BLaER1 treated with 17β-estradiol and CSF1 and Interleukin-3, amounts not matched to agents 10 nM and 100 nM (cell line): ENCODE measurements at regions not wholly inside any gene's neighbourhood (a gene's known extent, or its start where the extent isn't known, plus 50 kb on each side); places are given as distances from the start of the nearest gene placed in this dataset.
A peak's percentile ranks its signal among the peaks of the same experiment; 100 is the strongest.

ENCODE experiments used
- H3K27ac ChIP-seq, 11 experiments: shearing (Covaris generic); formaldehyde crosslinking; 2 replicates each; pipeline ENCODE4 v1.8.1; 2022
- H3K27me3 ChIP-seq, 11 experiments: shearing (Covaris generic); formaldehyde crosslinking; 2 replicates each; pipeline ENCODE4 v1.8.1; 2022
- H3K36me3 ChIP-seq, 11 experiments: shearing (Covaris generic); formaldehyde crosslinking; 2 replicates each; pipeline ENCODE4 v1.8.1; 2022
- H3K4me1 ChIP-seq, 10 experiments: shearing (Covaris generic); formaldehyde crosslinking; 2 replicates each; pipeline ENCODE4 v1.8.1; 2022
- H3K4me2 ChIP-seq, 11 experiments: shearing (Covaris generic); formaldehyde crosslinking; 2 replicates each; pipeline ENCODE4 v1.8.1; 2022
- H3K4me3 ChIP-seq, 10 experiments: shearing (Covaris generic); formaldehyde crosslinking; 2 replicates each; pipeline ENCODE4 v1.8.1; 2022
- H3K9ac ChIP-seq, 11 experiments: shearing (Covaris generic); formaldehyde crosslinking; 2 replicates each; pipeline ENCODE4 v1.8.1; 2022
- H3K9me3 ChIP-seq, 11 experiments: shearing (Covaris generic); formaldehyde crosslinking; replicated peaks in 1 of 11; 2 replicates each; pipeline ENCODE4 v1.8.1; 2022
- H4K20me1 ChIP-seq, 11 experiments: shearing (Covaris generic); formaldehyde crosslinking; 2 replicates each; pipeline ENCODE4 v1.8.1; 2022
- Cebpa-rat ChIP-seq, 11 experiments: shearing (Covaris generic); IDR thresholded peaks; 2 replicates each; pipeline ENCODE4 v1.8.1; 2022

DNA sequence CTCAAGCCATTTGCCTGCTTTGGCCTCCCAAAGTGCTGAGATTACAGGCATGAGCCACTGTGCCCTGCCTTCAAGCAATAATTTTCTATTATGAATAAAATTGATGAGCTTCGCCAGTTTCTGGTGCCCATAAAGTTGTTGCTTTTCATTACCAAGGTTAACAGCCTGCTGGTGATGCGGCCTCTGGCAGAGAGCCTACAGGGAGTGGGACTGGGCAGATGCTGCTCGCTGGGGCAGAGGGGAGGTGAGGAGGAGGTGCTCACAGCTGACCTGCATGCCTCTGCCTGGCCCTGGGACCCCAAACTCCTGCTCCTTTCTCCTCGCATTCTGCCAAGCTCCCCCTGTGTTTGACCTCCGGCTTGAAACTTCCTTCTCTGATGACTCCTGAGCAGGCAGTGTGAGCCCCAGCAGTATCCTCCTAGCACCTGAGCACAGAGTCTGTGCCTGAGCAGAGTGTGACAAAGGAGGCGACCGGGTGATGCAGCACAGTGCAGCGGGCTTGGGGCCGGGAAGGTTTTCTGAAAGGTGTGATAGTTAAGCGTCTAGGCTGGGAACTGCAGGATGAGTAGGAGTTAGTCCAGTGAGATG lies 56.1 kb upstream of the B3GAT1 start:
- H3K27me3 ChIP-seq = peaks cover 0 to 18% (median 0%) of the 10 kb centered on the region in 11 experiments; a peak in 5 of 22 replicates
- H3K36me3 ChIP-seq = no peaks in the 10 kb centered on the region
- TF ChIP-seq Cebpa-rat (IDR thresholded peaks at IDR 0.05) = no peak
- H3K27ac ChIP-seq = no peak overlapping the region
- H4K20me1 ChIP-seq = peaks cover 0 to 17% (median 0%) of the 10 kb centered on the region in 11 experiments; a peak in 2 of 22 replicates
- H3K4me1 ChIP-seq = peaks cover 16 to 51% (median 42%) of the 10 kb centered on the region in 10 experiments; a peak in 19 of 20 replicates
- H3K9ac ChIP-seq = no peak overlapping the region
- H3K4me2 ChIP-seq = no peak overlapping the region
- H3K4me3 ChIP-seq = no peak overlapping the region
- H3K9me3 ChIP-seq = peaks cover 0 to 4% (median 0%) of the 10 kb centered on the region in 11 experiments; a peak in 1 of 22 replicates

DNA sequence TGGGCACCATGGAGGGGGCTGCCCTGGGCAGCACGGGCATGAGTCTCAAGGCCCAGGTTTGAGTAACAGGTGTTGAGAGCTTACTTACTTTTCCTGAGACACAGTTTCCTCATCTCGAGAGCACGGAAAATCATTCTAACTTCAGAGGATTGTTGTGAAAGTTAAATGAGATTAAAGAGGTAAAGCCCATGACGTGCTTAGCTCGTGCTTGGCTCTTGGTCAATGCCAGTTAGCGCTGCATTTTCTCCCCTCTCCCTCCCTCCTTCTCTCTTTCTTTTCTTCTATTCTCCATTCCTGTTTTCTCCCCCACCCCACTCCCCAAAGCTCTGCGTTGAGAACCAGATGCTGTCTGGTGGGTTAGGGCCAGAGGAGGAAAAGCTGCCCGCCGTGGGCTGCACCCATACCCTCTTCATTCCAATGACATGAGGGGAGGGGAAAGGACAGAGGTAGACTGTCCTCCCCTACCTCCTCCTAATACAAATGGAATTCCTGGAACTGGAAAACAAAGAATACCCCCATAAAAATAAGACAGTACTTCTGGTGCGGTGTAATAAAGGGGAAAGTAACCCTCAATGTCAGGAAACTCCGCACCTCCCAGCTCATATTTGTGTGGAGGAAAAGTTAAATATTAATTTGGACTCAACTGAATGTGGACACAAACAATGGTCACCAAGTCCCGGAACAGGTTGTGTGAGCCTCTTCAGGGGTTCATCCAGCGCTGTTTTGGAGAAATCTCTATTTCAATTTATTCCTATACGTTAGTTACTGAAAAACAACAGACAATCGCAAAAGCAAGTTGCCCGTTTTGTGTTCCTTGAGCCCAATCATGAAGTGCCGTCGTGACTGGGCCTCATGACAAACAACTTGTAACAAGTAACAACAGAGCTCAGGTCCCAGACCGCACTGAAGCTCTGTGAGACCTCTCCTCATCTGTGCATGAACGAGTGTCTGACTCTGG lies 54.8 kb upstream of the B3GAT1 start:
- Histone ChIP-seq H3K4me2 (peak overlapping the region in 6 of 11 experiments; percentile 12 to 46 (median 36); a peak in 13 of 22 replicates), H3K4me3 (no peak overlapping the region), H3K27me3 (peaks cover 0 to 18% (median 0%) of the 10 kb centered on the region in 11 experiments; a peak in 5 of 22 replicates), H4K20me1 (peaks cover 0 to 13% (median 0%) of the 10 kb centered on the region in 11 experiments; a peak in 2 of 22 replicates), H3K36me3 (no peaks in the 10 kb centered on the region), H3K9me3 (peaks cover 0 to 4% (median 0%) of the 10 kb centered on the region in 11 experiments; a peak in 1 of 22 replicates), H3K9ac (no peak overlapping the region), H3K27ac (no peak overlapping the region), H3K4me1 (peaks cover 14 to 38% (median 30%) of the 10 kb centered on the region in 10 experiments; a peak in 19 of 20 replicates)
- no peak for TF ChIP-seq Cebpa-rat (IDR thresholded peaks at IDR 0.05)

DNA sequence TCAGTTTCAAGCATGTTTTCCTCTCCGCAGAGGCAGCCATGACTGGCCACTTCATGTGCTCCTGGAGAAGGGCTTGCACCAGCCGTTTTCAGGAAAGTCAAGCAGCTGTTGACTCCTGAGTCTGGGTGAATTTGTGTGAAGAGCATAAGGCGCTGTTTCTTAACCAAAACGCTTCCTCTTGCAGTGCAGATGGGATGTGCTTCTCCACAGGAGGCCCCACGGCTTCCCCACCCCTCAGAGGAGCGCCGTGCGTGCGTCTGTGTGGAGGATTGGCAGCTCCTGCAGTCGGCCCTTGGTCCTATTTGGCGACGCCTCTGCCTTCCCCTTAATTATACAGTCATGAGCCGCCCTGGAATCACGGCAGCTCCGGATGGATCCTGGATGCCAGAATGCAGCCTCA lies 54.1 kb upstream of the B3GAT1 start:
- TF ChIP-seq Cebpa-rat (IDR thresholded peaks at IDR 0.05) = no peak
- Histone ChIP-seq H3K4me1 (peaks cover 7 to 31% (median 23%) of the 10 kb centered on the region in 10 experiments; a peak in 19 of 20 replicates), H3K4me3 (no peak overlapping the region), H3K27ac (no peak overlapping the region), H3K9me3 (peaks cover 0 to 4% (median 0%) of the 10 kb centered on the region in 11 experiments; a peak in 1 of 22 replicates), H4K20me1 (peaks cover 0 to 10% (median 0%) of the 10 kb centered on the region in 11 experiments; a peak in 1 of 22 replicates), H3K27me3 (peaks cover 0 to 11% (median 0%) of the 10 kb centered on the region in 11 experiments; a peak in 5 of 22 replicates), H3K4me2 (peak overlapping the region in 6 of 11 experiments; percentile 12 to 46 (median 36); a peak in 13 of 22 replicates), H3K9ac (no peak overlapping the region), H3K36me3 (no peaks in the 10 kb centered on the region)

DNA sequence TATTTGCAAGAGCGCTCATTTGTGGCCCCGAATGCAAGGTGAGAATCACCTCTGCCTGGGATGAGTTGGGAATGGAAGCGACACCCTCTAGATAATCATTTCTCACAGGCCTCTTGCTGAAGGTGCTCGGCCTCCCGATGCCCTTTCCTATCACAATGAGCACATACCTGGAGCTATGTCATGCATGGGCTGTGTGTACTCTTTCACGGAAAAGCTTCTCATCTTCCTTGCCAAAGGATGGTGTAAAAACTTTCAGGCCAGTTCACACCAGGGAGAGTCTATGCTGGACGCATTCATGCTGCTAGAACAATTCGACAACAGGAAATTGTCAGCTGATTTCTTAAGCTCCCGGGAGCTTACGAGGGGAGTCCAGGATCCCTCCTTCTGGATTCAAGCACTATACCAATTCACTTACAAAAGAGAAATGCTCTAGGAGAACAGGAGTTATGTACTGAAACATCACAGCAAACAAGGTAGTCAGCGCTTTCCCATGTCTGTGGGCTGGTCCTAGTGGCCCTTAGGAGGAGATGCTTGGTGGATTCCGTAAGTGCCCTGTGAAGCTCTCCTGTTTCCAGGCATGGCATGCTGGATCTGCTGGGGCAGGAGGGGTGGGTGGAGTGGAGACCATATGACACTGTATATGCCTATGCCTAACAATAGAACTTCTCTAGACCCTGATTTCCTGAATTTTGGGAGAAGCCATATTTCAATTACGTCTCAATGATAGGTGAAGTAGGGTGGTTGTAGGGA lies 53.1 kb upstream of the B3GAT1 start:
- H3K9me3 ChIP-seq = peaks cover 0 to 4% (median 0%) of the 10 kb centered on the region in 11 experiments; a peak in 1 of 22 replicates
- H3K4me1 ChIP-seq = peaks cover 0 to 21% (median 13%) of the 10 kb centered on the region in 10 experiments; a peak in 14 of 20 replicates
- peaks cover 0 to 10% (median 0%) of the 10 kb centered on the region in 11 experiments; a peak in 1 of 22 replicates for H4K20me1 ChIP-seq
- H3K27ac ChIP-seq = no peak overlapping the region
- no peak overlapping the region for H3K4me3 ChIP-seq
- 0 out of 22 replicates have a peak, but pooled peaks cover 0 to under 1% (median 0%) of the 10 kb centered on the region in 11 experiments for H3K27me3 ChIP-seq
- H3K9ac ChIP-seq = no peak overlapping the region
- H3K4me2 ChIP-seq = peak overlapping the region in 4 of 11 experiments; percentile 32 to 46 (median 41); a peak in 3 of 22 replicates
- no peaks in the 10 kb centered on the region for H3K36me3 ChIP-seq
- TF ChIP-seq Cebpa-rat (IDR thresholded peaks at IDR 0.05) = no peak

DNA sequence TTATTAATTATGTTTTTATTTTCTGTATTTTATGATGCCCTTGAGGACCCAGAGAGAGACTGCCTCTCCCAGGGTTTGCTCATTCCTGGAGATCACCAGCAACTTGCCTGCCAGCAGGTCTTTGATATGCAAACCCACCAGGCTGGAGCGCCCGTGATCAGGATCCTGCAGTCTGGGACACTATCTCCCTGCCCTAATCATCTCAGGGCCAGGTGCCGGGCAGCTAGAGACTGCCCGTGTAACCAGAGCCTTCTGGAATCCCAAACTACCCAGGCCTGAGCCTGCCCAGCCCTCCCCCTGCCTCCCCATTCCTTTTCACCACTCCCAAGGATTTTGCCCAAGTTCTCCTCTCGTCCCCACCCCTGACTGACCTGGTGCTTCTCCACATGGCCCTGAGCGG lies 52.2 kb upstream of the B3GAT1 start:
- Histone ChIP-seq H4K20me1 (peaks cover 0 to 10% (median 0%) of the 10 kb centered on the region in 11 experiments; a peak in 1 of 22 replicates), H3K9ac (no peak overlapping the region), H3K4me1 (peaks cover 0 to 16% (median 10%) of the 10 kb centered on the region in 10 experiments; a peak in 9 of 20 replicates), H3K4me2 (no peak overlapping the region), H3K9me3 (no peaks in the 10 kb centered on the region), H3K36me3 (no peaks in the 10 kb centered on the region), H3K27ac (no peak overlapping the region), H3K4me3 (no peak overlapping the region), H3K27me3 (no peaks in the 10 kb centered on the region)
- TF ChIP-seq Cebpa-rat (IDR thresholded peaks at IDR 0.05) = no peak

DNA sequence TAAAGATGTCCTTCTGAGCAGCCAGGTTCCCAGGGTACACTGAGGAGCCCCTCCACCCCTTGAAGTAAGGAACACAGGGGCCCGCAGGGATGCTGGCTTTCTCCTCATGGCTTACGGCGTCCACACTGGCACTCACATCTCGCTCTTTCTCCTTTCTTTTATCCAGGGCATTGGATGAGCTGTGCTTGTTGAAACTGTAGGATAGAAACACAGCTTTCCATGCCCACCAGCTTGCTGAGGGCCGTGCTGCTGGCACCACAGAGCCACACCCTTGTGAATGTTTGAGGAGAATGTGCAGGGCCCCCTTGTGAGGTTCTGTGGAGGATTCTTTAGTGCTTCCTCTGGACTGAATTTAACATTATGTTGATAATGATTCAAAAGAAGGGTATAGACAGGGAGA lies 51.7 kb upstream of the B3GAT1 start:
- no peaks in the 10 kb centered on the region for H3K27me3 ChIP-seq
- H3K36me3 ChIP-seq = no peaks in the 10 kb centered on the region
- TF ChIP-seq Cebpa-rat (IDR thresholded peaks at IDR 0.05) = no peak
- H3K27ac ChIP-seq = no peak overlapping the region
- H3K4me1 ChIP-seq = peaks cover 0 to 20% (median 10%) of the 10 kb centered on the region in 10 experiments; a peak in 9 of 20 replicates
- no peak overlapping the region for H3K4me2 ChIP-seq
- peaks cover 0 to 10% (median 0%) of the 10 kb centered on the region in 11 experiments; a peak in 1 of 22 replicates for H4K20me1 ChIP-seq
- no peak overlapping the region for H3K4me3 ChIP-seq
- H3K9ac ChIP-seq = no peak overlapping the region
- H3K9me3 ChIP-seq = no peaks in the 10 kb centered on the region; a peak in 1 of 22 replicates
